H1 (cell line): ENCODE measurements at regions not wholly inside any gene's neighbourhood (a gene's known extent, or its start where the extent isn't known, plus 50 kb on each side); places are given as distances from the start of the nearest gene placed in this dataset.

Experiments used
- CTCF ChIA-PET: fragments of 300-600 bp; sonication (Branson Sonifier 250); formaldehyde crosslinking; loops from one replicate; lab custom pipeline; 2021; ENCODE audit not compliant: partially characterized antibody; lab: Charles Lee
- POLR2A ChIA-PET: fragments of 300-600 bp; sonication (Branson Sonifier 250); formaldehyde crosslinking; loops from one replicate; lab custom pipeline; 2021; ENCODE audit warnings: inconsistent platforms; ENCODE audit not compliant: partially characterized antibody; lab: Charles Lee
- DNase-seq, 2 experiments: peaks; one replicate each; pipeline versions ENCODE4 v3.0.0 to v3.0.0-alpha.2; 2010 to 2022; ENCODE audit warnings: low spot score in 2 of 2, low read depth in 1 of 2, mixed read lengths in 1 of 2
- FAIRE-seq: peaks from 2 replicates; lab custom pipeline; 2011; peaks lifted over from hg19 to GRCh38; lab: Jason Lieb, UNC
- H2AFZ ChIP-seq: 2 replicates; pipeline ENCODE4 v1.8.1; 2012; ENCODE audit warnings: low read length, inconsistent platforms
- H2AK5ac ChIP-seq: 2 replicates; pipeline ENCODE4 v1.6.1; 2013; ENCODE audit warnings: low read depth, low read length
- H2BK120ac ChIP-seq: replicated peaks from 2 replicates; pipeline ENCODE3; 2013; ENCODE audit warnings: low read depth, low read length, inconsistent platforms
- H2BK12ac ChIP-seq: 2 replicates; pipeline ENCODE4 v1.6.1; 2013; ENCODE audit warnings: low read depth, low read length
- H2BK15ac ChIP-seq: 2 replicates; pipeline ENCODE4 v1.6.1; 2013; ENCODE audit warnings: low read length
- H2BK20ac ChIP-seq: 2 replicates; pipeline ENCODE4 v1.6.1; 2013; ENCODE audit warnings: low read length
- H2BK5ac ChIP-seq: 2 replicates; pipeline ENCODE4 v1.6.1; 2013; ENCODE audit warnings: low read depth, low read length
- H3K14ac ChIP-seq: 2 replicates; pipeline ENCODE4 v1.6.1; 2013; ENCODE audit warnings: inconsistent platforms; ENCODE audit not compliant: insufficient read length
- H3K18ac ChIP-seq: 2 replicates; pipeline ENCODE4 v1.6.1; 2013; ENCODE audit warnings: low read length; ENCODE audit errors: extremely low read depth
- H3K23ac ChIP-seq: 2 replicates; pipeline ENCODE4 v1.6.1; 2013; ENCODE audit warnings: inconsistent platforms; ENCODE audit not compliant: insufficient read length
- H3K23me2 ChIP-seq: 2 replicates; pipeline ENCODE4 v1.6.1; 2013; ENCODE audit warnings: low read depth, low read length
- H3K27ac ChIP-seq: 2 replicates; pipeline ENCODE4 v1.6.1; 2011; ENCODE audit warnings: low read depth, low read length, inconsistent platforms
- H3K27me3 ChIP-seq, 4 experiments: replicated peaks in 1 of 4; 1 replicate in 1 of 4; 2 replicates in 3 of 4; pipeline versions ENCODE4 v1.6.1 to v1.8.1; 2011 to 2013; ENCODE audit warnings: low read length in 3 of 4, mild to moderate bottlenecking in 3 of 4, inconsistent platforms in 2 of 4, mixed read lengths in 2 of 4, moderate library complexity in 1 of 4; ENCODE audit not compliant: control insufficient read depth in 3 of 4, insufficient read depth in 3 of 4; ENCODE audit errors: extremely low read depth in 1 of 4
- H3K36me3 ChIP-seq, 4 experiments: 2 replicates each; pipeline versions ENCODE4 v1.6.1 to v1.8.1; 2011 to 2013; ENCODE audit warnings: mild to moderate bottlenecking in 4 of 4, low read length in 3 of 4, moderate library complexity in 2 of 4, control low read depth in 1 of 4, inconsistent platforms in 1 of 4; ENCODE audit not compliant: insufficient read depth in 4 of 4, control insufficient read depth in 2 of 4
- H3K4ac ChIP-seq: replicated peaks from 2 replicates; pipeline ENCODE3; 2013; ENCODE audit warnings: low read length, low read depth, mixed read lengths, inconsistent platforms; ENCODE audit not compliant: insufficient read length
- H3K4me1 ChIP-seq, 4 experiments: replicated peaks in 1 of 4; 1 replicate in 1 of 4; 2 replicates in 3 of 4; pipeline versions ENCODE4 v1.6.1 to v1.8.1; 2011 to 2013; ENCODE audit warnings: low read length in 3 of 4, inconsistent platforms in 2 of 4, mixed read lengths in 1 of 4; ENCODE audit not compliant: insufficient read depth in 4 of 4, control insufficient read depth in 3 of 4
- H3K4me2 ChIP-seq, 2 experiments: 2 replicates each; pipeline versions ENCODE4 v1.6.1 to v1.8.1; 2011 to 2013; ENCODE audit warnings: low read depth in 2 of 2, low read length in 2 of 2, control low read depth in 1 of 2, inconsistent platforms in 1 of 2, mild to moderate bottlenecking in 1 of 2; ENCODE audit not compliant: insufficient read depth in 1 of 2
- H3K4me3 ChIP-seq, 4 experiments: fragments of 200-600, 300-600 bp in 1 of 4; sonication (generic), shearing (Covaris generic), sonication (Bioruptor Twin) in 1 of 4; 2 replicates each; pipeline versions ENCODE4 v1.5.1 to v1.8.1; 2011 to 2016; ENCODE audit warnings: low read length in 4 of 4, low read depth in 3 of 4, control low read depth in 2 of 4, inconsistent platforms in 2 of 4, mild to moderate bottlenecking in 2 of 4, mixed read lengths in 1 of 4, moderate library complexity in 1 of 4; ENCODE audit not compliant: insufficient read depth in 2 of 4; ENCODE audit errors: extremely low read depth in 1 of 4
- H3K56ac ChIP-seq: replicated peaks from 2 replicates; pipeline ENCODE3; 2013; ENCODE audit warnings: low read depth, mild to moderate bottlenecking, mixed read lengths, low read length, inconsistent platforms; ENCODE audit not compliant: insufficient read length
- H3K79me1 ChIP-seq: 2 replicates; pipeline ENCODE4 v1.6.1; 2013; ENCODE audit warnings: low read depth, low read length, control low read depth
- H3K79me2 ChIP-seq, 2 experiments: 2 replicates each; pipeline versions ENCODE4 v1.6.1 to v1.8.1; 2012 to 2013; ENCODE audit warnings: low read length in 2 of 2, mild to moderate bottlenecking in 2 of 2, inconsistent platforms in 1 of 2; ENCODE audit not compliant: insufficient read depth in 2 of 2, control insufficient read depth in 1 of 2
- H3K9ac ChIP-seq, 4 experiments: replicated peaks in 1 of 4; 1 replicate in 1 of 4; 2 replicates in 3 of 4; pipeline versions ENCODE4 v1.6.1 to v1.8.1; 2011 to 2013; ENCODE audit warnings: low read depth in 3 of 4, low read length in 3 of 4, control low read depth in 2 of 4, mild to moderate bottlenecking in 2 of 4, moderate library complexity in 2 of 4, inconsistent platforms in 1 of 4; ENCODE audit errors: extremely low read depth in 1 of 4
- H3K9me3 ChIP-seq, 2 experiments: 2 replicates each; pipeline versions ENCODE4 v1.6.1 to v1.8.1; 2012 to 2013; ENCODE audit warnings: mild to moderate bottlenecking in 2 of 2, moderate library complexity in 2 of 2, control low read depth in 1 of 2, inconsistent platforms in 1 of 2, low read depth in 1 of 2, low read length in 1 of 2, mixed read lengths in 1 of 2; ENCODE audit not compliant: insufficient read depth in 2 of 2
- H4K20me1 ChIP-seq, 2 experiments: replicated peaks in 1 of 2; 2 replicates each; pipeline versions ENCODE3 to v1.8.1; 2011 to 2013; ENCODE audit warnings: inconsistent platforms in 2 of 2, low read length in 2 of 2, mild to moderate bottlenecking in 1 of 2; ENCODE audit not compliant: insufficient read depth in 2 of 2, control insufficient read depth in 1 of 2
- H4K5ac ChIP-seq: 2 replicates; pipeline ENCODE4 v1.6.1; 2013; ENCODE audit warnings: low read length, low read depth, mixed read lengths, inconsistent platforms; ENCODE audit not compliant: insufficient read length
- H4K8ac ChIP-seq: 2 replicates; pipeline ENCODE4 v1.8.0; 2013; ENCODE audit warnings: mild to moderate bottlenecking, moderate library complexity, low read length, inconsistent platforms; ENCODE audit not compliant: insufficient read depth; ENCODE audit errors: extremely low read depth
- H4K91ac ChIP-seq: replicated peaks from 2 replicates; pipeline ENCODE3; 2013; ENCODE audit warnings: low read length, mixed read lengths, inconsistent platforms; ENCODE audit not compliant: insufficient read length
- CBX8 ChIP-seq: fragments of 300-800, 300-1000 bp; sonication (generic); IDR thresholded peaks from 2 replicates; pipeline ENCODE4 v1.7.1; 2016; ENCODE audit warnings: low read depth, low read length, borderline replicate concordance
- CREB1 ChIP-seq: IDR thresholded peaks from 2 replicates; pipeline ENCODE4 v1.6.1; 2012; ENCODE audit warnings: inconsistent platforms
- CTCF ChIP-seq, 3 experiments: IDR thresholded peaks; 1 replicate in 2 of 3; 2 replicates in 1 of 3; pipeline versions ENCODE4 v1.5.1 to v1.6.1; 2011; ENCODE audit warnings: low read length in 3 of 3, mild to moderate bottlenecking in 3 of 3, inconsistent platforms in 2 of 3, low read depth in 1 of 3, moderate library complexity in 1 of 3; ENCODE audit not compliant: insufficient read depth in 1 of 3; ENCODE audit errors: control extremely low read depth in 1 of 3
- EP300 ChIP-seq, 2 experiments: IDR thresholded peaks; 1 replicate in 1 of 2; 2 replicates in 1 of 2; pipeline ENCODE4 v1.6.1; 2011 to 2012; ENCODE audit warnings: low read depth in 2 of 2, low read length in 2 of 2, mild to moderate bottlenecking in 2 of 2, borderline replicate concordance in 1 of 2, inconsistent platforms in 1 of 2, moderate library complexity in 1 of 2
- GTF2F1 ChIP-seq: IDR thresholded peaks from 2 replicates; pipeline ENCODE4 v1.6.1; 2012; ENCODE audit warnings: low read depth, low read length, improper control_type of control experiment, borderline replicate concordance
- HDAC2 ChIP-seq, 2 experiments: fragments of 300-600 bp in 1 of 2; sonication (generic) in 1 of 2; IDR thresholded peaks; 2 replicates each; pipeline ENCODE4 v1.6.1; 2011 to 2012; ENCODE audit warnings: low read depth in 2 of 2, low read length in 2 of 2, mild to moderate bottlenecking in 2 of 2, moderate library complexity in 2 of 2, borderline replicate concordance in 1 of 2, inconsistent platforms in 1 of 2
- HDAC6 ChIP-seq: IDR thresholded peaks from one replicate; pipeline ENCODE4 v1.7.1; 2012; ENCODE audit warnings: low read depth, mild to moderate bottlenecking, inconsistent platforms, low read length, moderate library complexity
- PHF8 ChIP-seq: fragments of 200-600 bp; sonication (generic); conservative IDR thresholded peaks from 2 replicates; pipeline ENCODE4 v1.7.1; 2012; ENCODE audit warnings: low read depth, mild to moderate bottlenecking, inconsistent platforms, low read length, moderate library complexity
- SIN3A ChIP-seq, 2 experiments: IDR thresholded peaks in 1 of 2; conservative IDR thresholded peaks in 1 of 2; 2 replicates each; pipeline ENCODE4 v1.6.1; 2011 to 2012; ENCODE audit warnings: low read length in 2 of 2, improper control_type of control experiment in 1 of 2, low read depth in 1 of 2, mild to moderate bottlenecking in 1 of 2
- SP1 ChIP-seq: IDR thresholded peaks from 2 replicates; pipeline ENCODE4 v1.6.1; 2011; ENCODE audit warnings: low read depth, low read length
- SP2 ChIP-seq: IDR thresholded peaks from 2 replicates; pipeline ENCODE4 v1.6.1; 2012; ENCODE audit warnings: mild to moderate bottlenecking, low read length, inconsistent platforms
- ZNF274 ChIP-seq: IDR thresholded peaks from 2 replicates; pipeline ENCODE4 v1.7.0; 2012; ENCODE audit warnings: low read length, borderline replicate concordance; ENCODE audit errors: extremely low read depth
- WGBS, 2 experiments: shearing (Covaris generic) in 1 of 2; methylation state at CpG; one replicate each; pipeline versions ENCODE4 v1.1.6 to v1.1.7; 2013 to 2015; ENCODE audit warnings: low lambda C conversion rate in 2 of 2, mixed read lengths in 2 of 2, inconsistent platforms in 1 of 2, low coverage in 1 of 2, missing lambda C conversion rate in 1 of 2; ENCODE audit not compliant: insufficient replicate concordance in 2 of 2, insufficient coverage in 1 of 2, insufficient read length in 1 of 2; ENCODE audit errors: extremely low coverage in 1 of 2, missing lambda C conversion rate in 1 of 2; 5-methylcytosine and 5-hydroxymethylcytosine counted together

GRCh38 chr3:15936312-15936711, 138.5 kb upstream of the ANKRD28 start:
- FAIRE-seq = no peak
- CTCF ChIA-PET = interaction anchor here (0.6 kb wide), 1 partner anchor 300 kb away, joined by 3 read pairs; no protein-coding TSS in a partner anchor
- no peaks in the 10 kb centered on the region for H3K79me2 ChIP-seq
- no peak for TF ChIP-seq HDAC2 (IDR thresholded peaks at IDR 0.05; ENCODE audit: borderline replicate concordance in 1 of 2, low read depth in 2 of 2, low read length in 2 of 2)
- TF ChIP-seq PHF8 = no peak
- no peak for TF ChIP-seq SP1
- no peak for TF ChIP-seq GTF2F1
- TF ChIP-seq HDAC6 = no peak
- TF ChIP-seq CTCF (IDR thresholded peaks at IDR 0.05; ENCODE audit: control extremely low read depth in 1 of 3, insufficient read depth in 1 of 3, low read depth in 1 of 3, low read length in 3 of 3) = no peak
- TF ChIP-seq CREB1 = no peak
- TF ChIP-seq EP300 (IDR thresholded peaks at IDR 0.05; ENCODE audit: borderline replicate concordance in 1 of 2, low read depth in 2 of 2, low read length in 2 of 2) = no peak
- no peak for TF ChIP-seq CBX8
- TF ChIP-seq SP2 = no peak
- no peak for TF ChIP-seq SIN3A (conservative IDR thresholded peaks at IDR 0.05 in 1 of 2, IDR thresholded peaks at IDR 0.05 in 1 of 2; ENCODE audit: low read depth in 1 of 2, low read length in 2 of 2)
- no peak for TF ChIP-seq ZNF274

More at GRCh38 chr3:15936312-15936711, 138.5 kb upstream of the ANKRD28 start:
- Histone ChIP-seq H3K27me3 (no peaks in the 10 kb centered on the region), H2BK15ac (no peak overlapping the region), H2BK20ac (no peak overlapping the region), H3K14ac (no peak overlapping the region), H3K23me2 (no peaks in the 10 kb centered on the region), H2BK12ac (no peak overlapping the region), H2BK5ac (no peak overlapping the region), H3K4me2 (no peak overlapping the region), H4K20me1 (no peaks in the 10 kb centered on the region), H3K4ac (no peak overlapping the region), H3K27ac (no peak overlapping the region), H2BK120ac (no peak overlapping the region), H2AK5ac (no peak overlapping the region), H4K5ac (no peak overlapping the region), H3K4me3 (no peak overlapping the region), H3K23ac (no peak overlapping the region), H3K9ac (no peak overlapping the region), H4K91ac (no peak overlapping the region), H4K8ac (no peak overlapping the region), H3K79me1 (no peaks in the 10 kb centered on the region), H3K18ac (no peak overlapping the region), H3K36me3 (no peaks in the 10 kb centered on the region), H3K9me3 (no peaks in the 10 kb centered on the region; a peak in 1 of 4 replicates), H2AFZ (no peak overlapping the region), H3K56ac (no peak overlapping the region), H3K4me1 (no peaks in the 10 kb centered on the region; a peak in 1 of 7 replicates)
- DNase-seq = no peak
- POLR2A ChIA-PET = no interaction called here
- 89% methylated on average over 5 of the region's 5 CpGs; no CpG with 5 or more reads in 1 of the 2 experiments for WGBS, 2 experiments
